ENCODE measurements at regions not wholly inside any gene's neighbourhood (a gene's known extent, or its start where the extent isn't known, plus 50 kb on each side); places are given as distances from the start of the nearest gene placed in this dataset.

DNA sequence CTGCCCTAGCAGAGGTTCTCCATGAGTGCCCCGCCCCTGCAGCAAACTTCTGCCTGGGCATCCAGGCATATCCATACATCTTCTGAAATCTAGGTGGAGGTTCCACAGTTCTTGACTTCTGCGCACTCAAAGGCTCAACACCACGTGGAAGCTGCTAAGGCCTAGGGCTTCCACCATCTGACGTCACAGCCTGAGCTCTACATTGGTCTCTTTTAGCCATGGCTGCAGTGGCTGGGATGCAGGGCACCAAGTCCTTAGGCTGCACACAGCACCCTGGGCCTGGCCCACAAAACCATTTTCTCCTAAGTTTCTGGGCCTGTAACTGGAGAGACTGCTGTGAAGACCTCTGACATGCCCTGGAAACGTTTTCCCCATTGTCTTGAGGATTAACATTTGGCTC lies 272.6 kb upstream of the PLXNA2 start:
- no peak overlapping the region for H3K27ac ChIP-seq
- TF ChIP-seq, protein P1, sequence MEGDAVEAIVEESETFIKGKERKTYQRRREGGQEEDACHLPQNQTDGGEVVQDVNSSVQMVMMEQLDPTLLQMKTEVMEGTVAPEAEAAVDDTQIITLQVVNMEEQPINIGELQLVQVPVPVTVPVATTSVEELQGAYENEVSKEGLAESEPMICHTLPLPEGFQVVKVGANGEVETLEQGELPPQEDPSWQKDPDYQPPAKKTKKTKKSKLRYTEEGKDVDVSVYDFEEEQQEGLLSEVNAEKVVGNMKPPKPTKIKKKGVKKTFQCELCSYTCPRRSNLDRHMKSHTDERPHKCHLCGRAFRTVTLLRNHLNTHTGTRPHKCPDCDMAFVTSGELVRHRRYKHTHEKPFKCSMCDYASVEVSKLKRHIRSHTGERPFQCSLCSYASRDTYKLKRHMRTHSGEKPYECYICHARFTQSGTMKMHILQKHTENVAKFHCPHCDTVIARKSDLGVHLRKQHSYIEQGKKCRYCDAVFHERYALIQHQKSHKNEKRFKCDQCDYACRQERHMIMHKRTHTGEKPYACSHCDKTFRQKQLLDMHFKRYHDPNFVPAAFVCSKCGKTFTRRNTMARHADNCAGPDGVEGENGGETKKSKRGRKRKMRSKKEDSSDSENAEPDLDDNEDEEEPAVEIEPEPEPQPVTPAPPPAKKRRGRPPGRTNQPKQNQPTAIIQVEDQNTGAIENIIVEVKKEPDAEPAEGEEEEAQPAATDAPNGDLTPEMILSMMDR (conservative IDR thresholded peaks at IDR 0.05) = no peak

DNA sequence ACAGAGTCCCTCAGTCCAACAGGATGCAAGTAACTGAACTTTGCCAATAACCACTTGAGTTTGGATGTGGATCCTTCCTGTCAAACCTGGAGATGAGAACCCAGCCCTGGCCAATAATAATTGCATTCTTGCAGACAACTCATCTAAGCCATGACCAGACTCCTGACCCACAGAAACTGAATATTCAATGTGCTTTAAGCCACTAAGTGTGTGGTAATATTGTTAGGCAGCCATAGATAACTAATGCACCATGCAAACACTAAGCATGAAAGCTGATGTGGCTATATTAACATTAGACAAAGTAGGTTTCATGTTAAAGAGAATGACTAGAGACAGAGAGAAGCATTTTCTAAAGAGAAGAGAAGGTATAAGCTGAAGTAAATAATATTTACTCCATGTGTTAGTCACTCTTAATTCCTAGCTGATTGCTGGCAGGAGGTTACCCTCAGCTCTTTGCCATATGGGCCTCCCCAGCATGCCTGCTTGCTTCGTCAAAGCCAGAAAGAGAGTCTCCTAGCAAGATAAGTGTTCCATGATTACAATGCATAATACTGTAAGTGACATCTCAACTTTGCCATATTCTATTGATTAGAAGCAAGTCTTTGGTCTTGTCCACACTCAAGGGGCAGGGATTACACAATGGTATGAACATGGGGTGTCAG lies 276.4 kb upstream of the PLXNA2 start:
- TF ChIP-seq, protein P1 (conservative IDR thresholded peaks at IDR 0.05) = no peak
- H3K27ac ChIP-seq = no peak overlapping the region

DNA sequence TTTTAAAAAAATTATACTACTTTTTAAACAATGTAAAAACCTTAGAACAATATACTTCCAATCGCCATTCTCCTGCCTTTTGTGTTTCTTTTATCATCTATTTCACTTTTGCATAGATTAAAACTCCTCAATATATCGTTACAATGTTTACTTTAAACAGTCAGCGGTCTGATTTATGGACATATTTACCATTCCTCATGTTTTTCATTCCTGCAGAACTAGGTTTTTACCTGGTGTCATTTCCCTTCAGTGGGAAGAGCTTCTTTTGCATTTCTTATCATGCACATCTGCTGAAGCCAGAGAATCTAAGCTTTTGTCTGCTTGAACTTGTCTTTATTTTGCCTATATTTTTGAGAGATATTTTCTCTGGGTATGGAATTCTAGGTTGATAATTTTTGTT lies 277.4 kb upstream of the PLXNA2 start:
- TF ChIP-seq, protein P1 (conservative IDR thresholded peaks at IDR 0.05) = no peak
- H3K27ac ChIP-seq = no peak overlapping the region

DNA sequence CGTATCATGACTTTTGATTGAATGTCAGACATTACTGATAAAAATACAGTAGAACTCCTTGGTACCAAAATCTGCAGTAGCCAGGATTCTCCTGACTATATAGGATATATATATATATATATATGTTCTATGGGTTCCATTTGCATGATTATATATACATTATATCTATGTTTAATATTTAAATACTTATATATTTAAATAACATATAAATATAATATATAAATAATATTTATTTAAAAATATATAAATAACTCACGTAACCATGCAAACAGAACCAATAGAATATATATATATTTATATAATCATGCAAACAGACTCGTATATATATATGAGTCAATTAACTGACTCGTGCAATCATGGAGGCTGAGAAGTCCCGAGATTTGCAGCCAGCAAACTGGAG lies 278.8 kb upstream of the PLXNA2 start:
- no peak overlapping the region for H3K27ac ChIP-seq
- TF ChIP-seq, protein P1 (conservative IDR thresholded peaks at IDR 0.05) = no peak

DNA sequence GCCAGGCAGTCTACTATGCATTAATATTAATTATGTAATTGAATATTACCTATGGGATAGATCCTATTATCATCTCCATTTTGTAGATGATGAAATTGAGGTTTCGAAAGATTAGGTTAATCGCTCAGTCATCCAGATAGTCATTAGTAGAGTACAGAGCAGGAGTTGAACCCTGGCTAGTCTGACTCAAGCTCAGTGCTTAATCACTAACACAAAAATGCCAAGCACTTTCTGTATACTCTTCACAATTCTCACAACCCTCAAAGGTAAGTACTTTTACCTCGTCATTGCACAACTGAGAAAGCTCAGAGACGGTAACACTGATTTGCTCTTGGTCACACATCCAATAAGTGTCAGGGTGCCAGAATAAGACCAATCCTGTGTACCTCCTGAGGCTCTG lies 280.2 kb upstream of the PLXNA2 start:
- TF ChIP-seq, protein P1 (conservative IDR thresholded peaks at IDR 0.05) = no peak
- no peak overlapping the region for H3K27ac ChIP-seq

DNA sequence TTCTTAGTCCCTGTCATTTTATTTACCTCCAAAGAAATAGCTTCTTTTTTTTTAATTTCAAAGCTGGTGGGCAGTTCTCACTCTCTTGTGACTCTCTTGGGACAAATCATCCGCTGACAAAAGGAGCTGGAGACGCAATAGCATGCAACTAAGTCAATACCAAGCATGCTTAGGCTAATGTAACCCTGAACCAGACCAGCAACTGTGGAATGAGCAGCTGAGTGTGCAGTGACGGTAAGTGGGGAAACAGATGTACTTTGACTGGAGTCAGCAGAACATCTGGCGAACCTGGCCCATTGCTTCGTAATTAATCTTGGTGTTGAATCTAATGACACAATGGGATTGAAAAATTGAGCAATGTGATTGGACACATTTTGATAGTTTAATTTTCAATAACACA lies 280.7 kb upstream of the PLXNA2 start:
- TF ChIP-seq, protein P1 (conservative IDR thresholded peaks at IDR 0.05) = no peak
- no peak overlapping the region for H3K27ac ChIP-seq

DNA sequence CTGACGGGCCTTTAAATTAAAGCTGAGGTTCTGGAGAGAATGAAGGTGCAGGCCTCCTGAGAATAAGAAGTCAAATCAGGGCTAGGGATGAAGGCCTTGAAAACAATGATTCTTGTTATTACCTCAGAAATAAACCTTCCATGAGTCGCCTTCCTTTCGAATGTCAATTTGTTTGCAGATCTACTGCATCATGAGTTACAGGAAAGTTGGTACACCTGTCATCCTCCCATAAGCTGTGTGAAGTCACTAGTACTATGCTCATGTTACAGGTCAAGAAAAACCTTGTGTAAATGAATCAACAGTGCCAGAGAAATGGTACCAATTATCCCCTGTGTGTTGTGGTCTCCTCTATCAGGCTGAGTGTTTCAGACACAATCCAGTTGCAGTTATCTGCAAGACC lies 281.2 kb upstream of the PLXNA2 start:
- TF ChIP-seq, protein P1 (conservative IDR thresholded peaks at IDR 0.05) = no peak

More for the DNA sequence above, 281.2 kb upstream of the PLXNA2 start:
- no peak overlapping the region for H3K27ac ChIP-seq
